Thyroid gland (tissue), 4 donors: ENCODE measurements at regions not wholly inside any gene's neighbourhood (a gene's known extent, or its start where the extent isn't known, plus 50 kb on each side); places are given as distances from the start of the nearest gene placed in this dataset. TPM values are rescaled to one million over a fixed set of nuclear protein-coding genes. Genes with fewer than 3 reads are reported as not detected.

Source experiments
- DNase-seq, 2 donors: peaks; one replicate each; pipeline ENCODE4 v3.0.0-alpha.2; 2019
- H3K27ac ChIP-seq, 3 donors: fragments of 200-600 bp; sonication (generic); 1 replicate in 2 of 3; 2 replicates in 1 of 3; pipeline ENCODE4 v1.5.1; 2016 to 2019; ENCODE audit warnings: mild to moderate bottlenecking in 1 of 3, moderate library complexity in 1 of 3
- H3K27me3 ChIP-seq: fragments of 200-600 bp; sonication (generic); one replicate; pipeline ENCODE4 v1.5.1; 2019
- H3K36me3 ChIP-seq, 2 donors: fragments of 200-600 bp; sonication (generic); one replicate each; pipeline ENCODE4 v1.5.1; 2016 to 2019
- H3K4me1 ChIP-seq, 2 donors: fragments of 200-600 bp; sonication (generic); one replicate each; pipeline ENCODE4 v1.5.1; 2017 to 2019
- H3K4me3 ChIP-seq, 3 donors: fragments of 200-600 bp; sonication (generic); replicated peaks in 1 of 3; 1 replicate in 2 of 3; 2 replicates in 1 of 3; pipeline ENCODE4 v1.5.1; 2016; ENCODE audit warnings: mild to moderate bottlenecking in 1 of 3
- H3K9me3 ChIP-seq: fragments of 200-600 bp; sonication (generic); one replicate; pipeline ENCODE4 v1.5.1; 2017
- POLR2A ChIP-seq, 2 donors: fragments of 450-650 bp; IDR thresholded peaks; one replicate each; pipeline ENCODE4 v1.6.1; 2017; ENCODE audit warnings: antibody characterized with exemption in 2 of 2, mild to moderate bottlenecking in 2 of 2, moderate library complexity in 1 of 2
- WGBS, 2 donors: methylation state at CpG; one replicate each; pipeline ENCODE4 v1.1.5; 2017; 5-methylcytosine and 5-hydroxymethylcytosine counted together
- intact Hi-C: fragments of 100-400 bp; cut with DNase I; formaldehyde crosslinking; loops from one replicate; pipeline ENCODE4 v1.15.1; 2023
- microRNA counts, 2 donors: library from miRNA; unstranded; fragments of <30 nt; microRNA quantifications; one replicate each; lab custom pipeline; 2016 to 2017
- microRNA-seq: library from miRNA; unstranded; fragments of <30 nt; microRNA quantifications from one replicate; pipeline ENCODE4, GENCODE V29; 2016
- small RNA-seq: library from RNA; depleted of rRNA; stranded (forward); fragments of <200 nt; gene quantifications from one replicate; pipeline ENCODE3, GENCODE V24; 2016
- TF ChIP-seq, protein P1 (sequence below), 6 experiments: fragments of 200-600 bp in 3 of 6; fragments of 450-650 bp in 3 of 6; sonication (generic) in 3 of 6; IDR thresholded peaks; one replicate each; pipeline ENCODE4 v1.5.1; 2016 to 2019; ENCODE audit warnings: antibody characterized with exemption in 6 of 6, mild to moderate bottlenecking in 2 of 6, inconsistent platforms in 1 of 6, moderate library complexity in 1 of 6

GRCh38 chr6:98782772-98783171 is 51.6 kb upstream of the POU3F2 start:
- Histone ChIP-seq H3K27me3 (no peaks in the 10 kb centered on the region), H3K4me1 (no peaks in the 10 kb centered on the region), H3K4me3 (no peak overlapping the region), H3K36me3 (no peaks in the 10 kb centered on the region), H3K27ac (no peak overlapping the region), H3K9me3 (no peaks in the 10 kb centered on the region)
- intact Hi-C loops: no loop called here
- WGBS, 2 donors: 42 to 55% methylated on average over 2 of the region's 2 CpGs
- TF ChIP-seq, protein P1, sequence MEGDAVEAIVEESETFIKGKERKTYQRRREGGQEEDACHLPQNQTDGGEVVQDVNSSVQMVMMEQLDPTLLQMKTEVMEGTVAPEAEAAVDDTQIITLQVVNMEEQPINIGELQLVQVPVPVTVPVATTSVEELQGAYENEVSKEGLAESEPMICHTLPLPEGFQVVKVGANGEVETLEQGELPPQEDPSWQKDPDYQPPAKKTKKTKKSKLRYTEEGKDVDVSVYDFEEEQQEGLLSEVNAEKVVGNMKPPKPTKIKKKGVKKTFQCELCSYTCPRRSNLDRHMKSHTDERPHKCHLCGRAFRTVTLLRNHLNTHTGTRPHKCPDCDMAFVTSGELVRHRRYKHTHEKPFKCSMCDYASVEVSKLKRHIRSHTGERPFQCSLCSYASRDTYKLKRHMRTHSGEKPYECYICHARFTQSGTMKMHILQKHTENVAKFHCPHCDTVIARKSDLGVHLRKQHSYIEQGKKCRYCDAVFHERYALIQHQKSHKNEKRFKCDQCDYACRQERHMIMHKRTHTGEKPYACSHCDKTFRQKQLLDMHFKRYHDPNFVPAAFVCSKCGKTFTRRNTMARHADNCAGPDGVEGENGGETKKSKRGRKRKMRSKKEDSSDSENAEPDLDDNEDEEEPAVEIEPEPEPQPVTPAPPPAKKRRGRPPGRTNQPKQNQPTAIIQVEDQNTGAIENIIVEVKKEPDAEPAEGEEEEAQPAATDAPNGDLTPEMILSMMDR (IDR thresholded peaks at IDR 0.05): no peak
- TF ChIP-seq POLR2A (IDR thresholded peaks at IDR 0.05): no peak
- DNase-seq: no peak

DNA sequence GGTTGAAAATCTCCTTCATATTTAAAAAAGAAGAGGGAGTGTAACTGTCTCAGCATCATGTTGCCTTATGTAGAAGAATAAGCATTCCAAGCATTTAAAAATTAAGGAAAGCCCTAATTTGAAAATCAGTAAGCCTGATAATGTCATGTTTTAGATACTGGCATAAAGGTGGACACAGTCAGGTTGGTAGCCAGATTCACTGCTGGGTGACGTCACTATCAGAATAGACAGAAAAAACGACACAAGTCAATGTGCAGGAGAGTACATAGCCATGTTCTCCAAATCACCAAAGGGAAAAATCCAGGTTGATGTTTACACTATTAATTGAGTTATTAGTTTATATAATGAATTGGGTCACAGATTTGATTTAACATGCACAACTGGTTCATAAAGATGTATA is 50.8 kb upstream of the POU3F2 start:
- no peak overlapping the region for H3K27ac ChIP-seq
- H3K27me3 ChIP-seq: no peaks in the 10 kb centered on the region
- no peaks in the 10 kb centered on the region for H3K9me3 ChIP-seq
- H3K4me3 ChIP-seq: no peak overlapping the region
- no peaks in the 10 kb centered on the region for H3K36me3 ChIP-seq
- no peak for TF ChIP-seq POLR2A (IDR thresholded peaks at IDR 0.05)
- TF ChIP-seq, protein P1 (IDR thresholded peaks at IDR 0.05): no peak
- 87 to 88% methylated on average over 2 of the region's 2 CpGs for WGBS, 2 donors
- intact Hi-C loops: no loop called here
- DNase-seq: no peak
- H3K4me1 ChIP-seq: no peaks in the 10 kb centered on the region

MicroRNAs in the stretch of these regions (microRNA counts, 767-probe panel; counts per million panel counts)
- microRNA hsa-miR-2113 (lab: Ali Mortazavi, UCI): 0 counts per million in 2 donors

Small RNAs in the stretch of these regions (microRNA-seq; reads per million reads assigned to microRNA genes)
- gene MIR2113: not detected

Small RNAs in the stretch of these regions (small RNA-seq; reads per million reads assigned to genes)
- gene AL589826.1: not detected
- not detected for gene MIR2113
